Fibroblast of the aortic adventitia (primary cell): ENCODE measurements at regions not wholly inside any gene's neighbourhood (a gene's known extent, or its start where the extent isn't known, plus 50 kb on each side); places are given as distances from the start of the nearest gene placed in this dataset.

Experiments used
- DNase-seq: peaks from one replicate; pipeline ENCODE4 v3.0.0-alpha.2; 2010; ENCODE audit warnings: low read depth
- H3K4me3 ChIP-seq: 2 replicates; pipeline ENCODE4 v1.5.1; 2011; ENCODE audit warnings: low read depth, mild to moderate bottlenecking, control low read depth, low read length, moderate library complexity
- TF ChIP-seq, protein P1 (sequence below): IDR thresholded peaks from 2 replicates; pipeline ENCODE4 v1.5.1; 2011; ENCODE audit warnings: mild to moderate bottlenecking, low read length, control low read depth, inconsistent platforms; ENCODE audit not compliant: insufficient read depth

DNA sequence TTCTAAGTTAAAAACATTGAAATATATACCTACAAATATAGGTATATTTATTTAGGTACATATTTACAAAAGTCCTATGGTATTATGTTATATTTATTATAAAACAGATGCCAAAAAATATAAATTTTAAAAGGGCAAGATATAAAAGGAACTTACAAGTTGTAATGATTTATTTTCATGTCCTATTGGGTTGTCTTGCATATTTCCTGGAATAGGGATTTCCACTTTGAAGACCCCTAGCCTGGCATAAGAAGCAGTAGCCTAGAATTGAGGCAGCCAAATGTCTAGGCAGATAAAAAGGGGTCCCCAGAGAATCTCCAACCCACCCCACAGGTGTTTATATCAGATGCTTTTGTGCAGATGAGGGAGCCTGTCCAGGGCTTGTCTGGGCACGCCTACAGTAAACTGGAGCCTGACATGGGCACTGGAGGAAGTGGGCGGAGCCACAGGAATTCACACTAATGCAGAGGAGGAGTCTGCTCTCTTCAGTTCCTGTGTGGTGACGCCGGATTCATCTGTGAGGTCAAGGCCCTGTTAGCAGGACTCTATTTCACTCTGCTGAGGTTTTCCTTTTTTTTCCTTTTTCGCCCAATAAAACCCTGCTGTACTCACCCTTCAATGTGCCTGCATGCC is 1088.9 kb upstream of the PIK3C3 start:
- no peak for DNase-seq
- TF ChIP-seq, protein P1, sequence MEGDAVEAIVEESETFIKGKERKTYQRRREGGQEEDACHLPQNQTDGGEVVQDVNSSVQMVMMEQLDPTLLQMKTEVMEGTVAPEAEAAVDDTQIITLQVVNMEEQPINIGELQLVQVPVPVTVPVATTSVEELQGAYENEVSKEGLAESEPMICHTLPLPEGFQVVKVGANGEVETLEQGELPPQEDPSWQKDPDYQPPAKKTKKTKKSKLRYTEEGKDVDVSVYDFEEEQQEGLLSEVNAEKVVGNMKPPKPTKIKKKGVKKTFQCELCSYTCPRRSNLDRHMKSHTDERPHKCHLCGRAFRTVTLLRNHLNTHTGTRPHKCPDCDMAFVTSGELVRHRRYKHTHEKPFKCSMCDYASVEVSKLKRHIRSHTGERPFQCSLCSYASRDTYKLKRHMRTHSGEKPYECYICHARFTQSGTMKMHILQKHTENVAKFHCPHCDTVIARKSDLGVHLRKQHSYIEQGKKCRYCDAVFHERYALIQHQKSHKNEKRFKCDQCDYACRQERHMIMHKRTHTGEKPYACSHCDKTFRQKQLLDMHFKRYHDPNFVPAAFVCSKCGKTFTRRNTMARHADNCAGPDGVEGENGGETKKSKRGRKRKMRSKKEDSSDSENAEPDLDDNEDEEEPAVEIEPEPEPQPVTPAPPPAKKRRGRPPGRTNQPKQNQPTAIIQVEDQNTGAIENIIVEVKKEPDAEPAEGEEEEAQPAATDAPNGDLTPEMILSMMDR: no peak
- H3K4me3 ChIP-seq: no peak overlapping the region

DNA sequence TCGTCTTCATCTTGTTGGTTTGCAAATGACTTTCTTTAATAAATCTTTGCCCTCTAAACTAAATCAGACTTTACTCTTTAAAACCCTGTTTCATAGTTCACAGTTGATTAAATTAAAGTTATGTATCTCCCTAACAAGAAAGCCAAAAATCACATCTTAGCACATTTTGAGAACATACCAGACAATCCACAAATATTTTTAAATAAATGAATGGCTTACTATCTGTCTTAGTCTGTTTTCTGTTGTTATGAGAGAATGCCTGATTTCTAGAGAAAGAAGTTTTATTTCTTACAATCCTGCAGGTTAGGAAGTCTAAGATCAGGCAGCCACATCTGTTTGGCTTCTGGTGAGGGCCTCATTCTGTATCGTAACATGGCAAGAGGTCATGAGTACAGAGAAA is 1090.2 kb upstream of the PIK3C3 start:
- TF ChIP-seq, protein P1: no peak
- no peak overlapping the region for H3K4me3 ChIP-seq
- DNase-seq: no peak

DNA sequence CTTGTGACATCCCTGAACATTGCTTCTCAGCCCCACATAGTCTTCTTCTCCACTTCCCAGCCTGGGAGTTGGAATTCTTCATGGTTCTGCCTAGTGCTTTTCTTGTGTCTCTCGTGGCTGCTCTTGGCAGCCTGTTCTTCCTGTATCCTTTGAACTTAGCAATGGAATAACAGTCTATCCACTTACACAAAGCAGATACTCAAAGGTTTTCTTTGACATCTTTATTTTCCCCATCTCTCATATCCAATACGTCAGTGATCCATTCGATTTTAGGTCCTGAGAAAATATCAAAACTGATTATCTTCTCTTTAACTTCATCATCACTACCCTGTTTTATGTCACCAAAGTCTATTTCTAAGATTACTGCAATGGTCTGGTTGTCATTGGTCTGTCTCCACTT is 1091.2 kb upstream of the PIK3C3 start:
- no peak for DNase-seq
- H3K4me3 ChIP-seq: no peak overlapping the region
- TF ChIP-seq, protein P1: no peak

DNA sequence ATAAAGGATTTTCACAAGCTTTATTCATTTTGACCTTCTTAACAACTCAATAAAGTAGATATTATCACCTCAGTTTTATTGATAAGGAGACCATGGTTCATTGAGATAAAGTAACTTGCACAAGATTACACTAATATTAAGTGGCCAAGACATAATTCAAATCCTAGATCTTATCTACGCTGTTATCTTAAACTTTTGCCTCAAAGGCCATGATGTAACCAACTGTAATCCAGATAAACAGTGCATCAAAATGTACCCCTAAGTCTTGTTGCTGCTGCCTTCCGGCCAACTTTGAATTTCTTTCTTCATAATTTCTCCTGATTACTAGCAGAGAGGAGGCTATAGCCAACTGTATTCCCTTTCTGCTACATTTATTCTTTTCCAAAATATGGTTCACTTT is 1094.8 kb upstream of the PIK3C3 start:
- DNase-seq: peak; percentile 47
- TF ChIP-seq, protein P1: no peak
- no peak overlapping the region for H3K4me3 ChIP-seq

DNA sequence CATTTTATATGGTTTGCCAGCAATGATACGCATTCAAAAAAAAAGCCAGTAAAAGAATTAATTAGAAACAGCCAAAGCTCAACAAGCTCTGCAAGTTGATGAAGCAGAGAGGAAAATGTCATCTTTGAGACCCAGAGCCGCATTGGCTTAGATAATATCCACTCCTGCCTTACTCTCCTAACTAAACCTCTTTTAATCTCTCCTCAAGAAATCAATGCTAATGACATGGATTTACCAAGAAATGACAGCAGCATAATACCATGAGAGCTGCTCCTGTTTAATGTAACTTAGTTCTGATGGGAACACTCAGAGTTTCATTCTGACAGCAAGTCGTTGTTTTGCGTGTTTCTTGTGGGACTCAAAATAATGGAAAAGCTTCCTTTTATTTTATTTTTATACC is 1099.4 kb upstream of the PIK3C3 start:
- TF ChIP-seq, protein P1: no peak
- DNase-seq: no peak
- H3K4me3 ChIP-seq: no peak overlapping the region

DNA sequence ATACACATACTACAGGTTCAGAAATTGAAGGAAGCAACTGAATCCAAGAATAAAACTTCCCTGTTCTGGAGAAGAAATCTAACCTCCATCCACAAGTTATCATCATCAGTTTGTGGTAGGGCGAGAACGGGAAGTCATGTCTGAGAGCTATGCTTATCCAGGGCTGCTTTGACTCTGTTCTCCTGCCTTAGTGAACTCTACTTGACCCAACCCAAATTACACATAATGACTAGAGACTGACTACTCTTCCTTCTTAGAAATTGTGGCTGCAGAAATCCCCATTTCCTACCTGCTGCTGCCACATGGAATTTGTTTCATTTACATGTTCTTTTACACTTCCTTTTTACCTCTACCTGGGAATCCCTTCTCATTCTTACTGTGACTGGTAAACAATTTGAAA is 1102.6 kb upstream of the PIK3C3 start:
- no peak for DNase-seq
- TF ChIP-seq, protein P1: no peak
- no peak overlapping the region for H3K4me3 ChIP-seq

DNA sequence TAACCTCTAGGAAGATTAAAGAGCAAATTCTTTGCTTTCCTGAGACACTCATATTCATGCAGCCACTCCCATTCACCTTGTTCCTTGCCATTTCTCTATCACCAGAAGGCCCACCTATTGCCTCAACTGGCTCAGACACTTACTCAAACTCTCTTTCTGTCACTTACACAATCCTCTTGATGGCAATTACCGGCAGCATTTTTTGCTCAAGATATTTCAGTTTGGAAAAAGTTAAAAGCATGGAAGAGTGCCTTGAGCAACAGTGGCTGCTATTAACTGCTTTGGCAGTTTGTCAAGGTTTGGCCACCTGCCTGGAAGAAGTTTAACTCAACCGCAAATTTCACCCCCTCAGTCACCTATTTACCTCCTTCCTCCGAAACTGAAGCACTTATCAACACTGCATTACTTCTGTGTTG is 1104.0 kb upstream of the PIK3C3 start:
- TF ChIP-seq, protein P1: no peak
- DNase-seq: peak; percentile 27
- H3K4me3 ChIP-seq: no peak overlapping the region
